ENCODE measurements at regions not wholly inside any gene's neighbourhood (a gene's known extent, or its start where the extent isn't known, plus 50 kb on each side); places are given as distances from the start of the nearest gene placed in this dataset.

GRCh38 chrX:25204182-25204581 is 188.4 kb upstream of the ARX start (continued):
- TF ChIP-seq ELF4 (CRISPR knock-in tag; IDR thresholded peaks at IDR 0.05; ENCODE audit: low read depth) (no peak), ZBTB21 (CRISPR knock-in tag; IDR thresholded peaks at IDR 0.05; ENCODE audit: borderline replicate concordance) (no peak), ZNF232 (CRISPR knock-in tag; IDR thresholded peaks at IDR 0.05) (no peak), CTCF (IDR thresholded peaks at IDR 0.05) (no peak)
- TF ChIP-seq, protein P1, sequence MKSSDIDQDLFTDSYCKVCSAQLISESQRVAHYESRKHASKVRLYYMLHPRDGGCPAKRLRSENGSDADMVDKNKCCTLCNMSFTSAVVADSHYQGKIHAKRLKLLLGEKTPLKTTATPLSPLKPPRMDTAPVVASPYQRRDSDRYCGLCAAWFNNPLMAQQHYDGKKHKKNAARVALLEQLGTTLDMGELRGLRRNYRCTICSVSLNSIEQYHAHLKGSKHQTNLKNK (CRISPR knock-in tag; IDR thresholded peaks at IDR 0.05): no peak
- TF ChIP-seq, protein P2, sequence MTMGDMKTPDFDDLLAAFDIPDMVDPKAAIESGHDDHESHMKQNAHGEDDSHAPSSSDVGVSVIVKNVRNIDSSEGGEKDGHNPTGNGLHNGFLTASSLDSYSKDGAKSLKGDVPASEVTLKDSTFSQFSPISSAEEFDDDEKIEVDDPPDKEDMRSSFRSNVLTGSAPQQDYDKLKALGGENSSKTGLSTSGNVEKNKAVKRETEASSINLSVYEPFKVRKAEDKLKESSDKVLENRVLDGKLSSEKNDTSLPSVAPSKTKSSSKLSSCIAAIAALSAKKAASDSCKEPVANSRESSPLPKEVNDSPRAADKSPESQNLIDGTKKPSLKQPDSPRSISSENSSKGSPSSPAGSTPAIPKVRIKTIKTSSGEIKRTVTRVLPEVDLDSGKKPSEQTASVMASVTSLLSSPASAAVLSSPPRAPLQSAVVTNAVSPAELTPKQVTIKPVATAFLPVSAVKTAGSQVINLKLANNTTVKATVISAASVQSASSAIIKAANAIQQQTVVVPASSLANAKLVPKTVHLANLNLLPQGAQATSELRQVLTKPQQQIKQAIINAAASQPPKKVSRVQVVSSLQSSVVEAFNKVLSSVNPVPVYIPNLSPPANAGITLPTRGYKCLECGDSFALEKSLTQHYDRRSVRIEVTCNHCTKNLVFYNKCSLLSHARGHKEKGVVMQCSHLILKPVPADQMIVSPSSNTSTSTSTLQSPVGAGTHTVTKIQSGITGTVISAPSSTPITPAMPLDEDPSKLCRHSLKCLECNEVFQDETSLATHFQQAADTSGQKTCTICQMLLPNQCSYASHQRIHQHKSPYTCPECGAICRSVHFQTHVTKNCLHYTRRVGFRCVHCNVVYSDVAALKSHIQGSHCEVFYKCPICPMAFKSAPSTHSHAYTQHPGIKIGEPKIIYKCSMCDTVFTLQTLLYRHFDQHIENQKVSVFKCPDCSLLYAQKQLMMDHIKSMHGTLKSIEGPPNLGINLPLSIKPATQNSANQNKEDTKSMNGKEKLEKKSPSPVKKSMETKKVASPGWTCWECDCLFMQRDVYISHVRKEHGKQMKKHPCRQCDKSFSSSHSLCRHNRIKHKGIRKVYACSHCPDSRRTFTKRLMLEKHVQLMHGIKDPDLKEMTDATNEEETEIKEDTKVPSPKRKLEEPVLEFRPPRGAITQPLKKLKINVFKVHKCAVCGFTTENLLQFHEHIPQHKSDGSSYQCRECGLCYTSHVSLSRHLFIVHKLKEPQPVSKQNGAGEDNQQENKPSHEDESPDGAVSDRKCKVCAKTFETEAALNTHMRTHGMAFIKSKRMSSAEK (CRISPR knock-in tag; IDR thresholded peaks at IDR 0.05; ENCODE audit: borderline replicate concordance): no peak

GRCh38 chrX:25202827-25203226 is 187.1 kb upstream of the ARX start:
- Mint-ChIP-seq H3K27ac (no peak overlapping the region), H3K9me3 (no peaks in the 10 kb centered on the region), H3K36me3 (no peaks in the 10 kb centered on the region), H3K4me3 (no peak overlapping the region), H3K4me1 (no peaks in the 10 kb centered on the region), H3K27me3 (ENCODE audit: low read depth) (no peaks in the 10 kb centered on the region; the same call in 1 of the 2 replicates)
- TF ChIP-seq JUN (CRISPR knock-in tag; IDR thresholded peaks at IDR 0.05) (no peak), NFYB (CRISPR knock-in tag; conservative IDR thresholded peaks at IDR 0.05; ENCODE audit: low read depth) (no peak), ATF2 (CRISPR knock-in tag; IDR thresholded peaks at IDR 0.05; ENCODE audit: borderline replicate concordance, low read depth) (no peak), MXD4 (CRISPR knock-in tag; IDR thresholded peaks at IDR 0.05; ENCODE audit: borderline replicate concordance) (no peak), OVOL2 (CRISPR knock-in tag; IDR thresholded peaks at IDR 0.05; ENCODE audit: borderline replicate concordance) (no peak), ATF1 (CRISPR knock-in tag; IDR thresholded peaks at IDR 0.05) (no peak), NR3C1 (CRISPR knock-in tag; conservative IDR thresholded peaks at IDR 0.05; ENCODE audit: low read depth) (no peak), KAT7 (CRISPR knock-in tag; IDR thresholded peaks at IDR 0.05; ENCODE audit: borderline replicate concordance) (no peak)
- no peak for DNase-seq (ENCODE audit: low spot score)
- POLR2A ChIA-PET: no interaction called here
- CTCF ChIA-PET: no interaction called here
- ATAC-seq: no peak

DNA sequence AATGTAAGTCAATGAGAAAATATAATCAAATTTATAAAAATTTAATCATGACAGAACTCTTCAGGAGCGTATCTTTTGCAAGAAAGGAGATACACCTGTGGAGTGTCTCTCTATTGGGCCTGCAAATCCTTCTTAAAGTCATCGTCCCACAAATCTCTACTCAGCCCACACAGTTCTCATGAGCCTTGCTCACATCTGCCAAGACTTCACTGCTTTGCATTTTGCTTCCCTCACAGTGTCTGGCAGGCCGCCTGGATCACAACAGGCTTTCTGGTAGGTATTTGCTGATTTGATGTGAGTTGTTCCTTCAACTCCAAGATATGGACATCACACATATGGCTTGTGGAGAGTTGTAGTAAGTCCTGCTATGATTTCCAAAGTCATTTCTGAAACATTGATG is 183.1 kb upstream of the ARX start:
- Mint-ChIP-seq H3K4me3 (no peak overlapping the region), H3K4me1 (peaks cover 5% of the 10 kb centered on the region; the same call in 1 of the 2 replicates), H3K36me3 (no peaks in the 10 kb centered on the region), H3K27me3 (ENCODE audit: low read depth) (no peaks in the 10 kb centered on the region), H3K9me3 (no peaks in the 10 kb centered on the region; the same call in 1 of the 2 replicates), H3K27ac (no peak overlapping the region)
- no peak for TF ChIP-seq NR3C1 (CRISPR knock-in tag; conservative IDR thresholded peaks at IDR 0.05; ENCODE audit: low read depth)
- no peak for TF ChIP-seq ZNF219 (CRISPR knock-in tag; IDR thresholded peaks at IDR 0.05; ENCODE audit: borderline replicate concordance)
- no peak for TF ChIP-seq ZNF416 (CRISPR knock-in tag; IDR thresholded peaks at IDR 0.05)
- no peak for TF ChIP-seq SMAD4 (CRISPR knock-in tag; IDR thresholded peaks at IDR 0.05)
- TF ChIP-seq CREB1 (CRISPR knock-in tag; IDR thresholded peaks at IDR 0.05): no peak
- no peak for TF ChIP-seq HMGA2 (CRISPR knock-in tag; IDR thresholded peaks at IDR 0.05)
- TF ChIP-seq, protein P3, sequence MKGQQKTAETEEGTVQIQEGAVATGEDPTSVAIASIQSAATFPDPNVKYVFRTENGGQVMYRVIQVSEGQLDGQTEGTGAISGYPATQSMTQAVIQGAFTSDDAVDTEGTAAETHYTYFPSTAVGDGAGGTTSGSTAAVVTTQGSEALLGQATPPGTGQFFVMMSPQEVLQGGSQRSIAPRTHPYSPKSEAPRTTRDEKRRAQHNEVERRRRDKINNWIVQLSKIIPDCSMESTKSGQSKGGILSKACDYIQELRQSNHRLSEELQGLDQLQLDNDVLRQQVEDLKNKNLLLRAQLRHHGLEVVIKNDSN (CRISPR knock-in tag; IDR thresholded peaks at IDR 0.05): no peak
- no peak for TF ChIP-seq NFE2L1 (CRISPR knock-in tag; IDR thresholded peaks at IDR 0.05)
- ChIA-PET POLR2A (no interaction called here), CTCF (no interaction called here)
- DNase-seq (ENCODE audit: low spot score): no peak
- ATAC-seq: no peak

Measured in WTC11 (cell line).